H9 (cell line): ENCODE measurements at regions not wholly inside any gene's neighbourhood (a gene's known extent, or its start where the extent isn't known, plus 50 kb on each side); places are given as distances from the start of the nearest gene placed in this dataset.

Experiments used
- DNase-seq: peaks from one replicate; pipeline ENCODE4 v3.0.0-alpha.2; 2017
- H2AFZ ChIP-seq: one replicate; pipeline ENCODE4 v1.6.1; 2013; ENCODE audit warnings: mild to moderate bottlenecking, low read length, control low read depth, moderate library complexity
- H2AK5ac ChIP-seq: 2 replicates; pipeline ENCODE4 v1.6.1; 2013; ENCODE audit warnings: low read length, control low read depth, mixed read lengths; ENCODE audit not compliant: insufficient read length
- H2BK120ac ChIP-seq: one replicate; pipeline ENCODE4 v1.6.1; 2013; ENCODE audit warnings: low read depth, mild to moderate bottlenecking, low read length, control low read depth, inconsistent platforms; ENCODE audit not compliant: poor library complexity, severe bottlenecking
- H2BK12ac ChIP-seq: 2 replicates; pipeline ENCODE4 v1.6.1; 2013; ENCODE audit warnings: low read length, control low read depth, mixed read lengths, low read depth; ENCODE audit not compliant: insufficient read length
- H2BK15ac ChIP-seq: 2 replicates; pipeline ENCODE4 v1.6.1; 2013; ENCODE audit warnings: low read depth, low read length, control low read depth
- H2BK20ac ChIP-seq: one replicate; pipeline ENCODE4 v1.6.1; 2013; ENCODE audit warnings: low read depth, mild to moderate bottlenecking, low read length, control low read depth, inconsistent platforms; ENCODE audit not compliant: poor library complexity, severe bottlenecking
- H2BK5ac ChIP-seq: 2 replicates; pipeline ENCODE4 v1.6.1; 2013; ENCODE audit warnings: low read length, control low read depth, mixed read lengths; ENCODE audit not compliant: insufficient read length
- H3K14ac ChIP-seq: 2 replicates; pipeline ENCODE4 v1.6.1; 2013; ENCODE audit warnings: low read length, control low read depth; ENCODE audit not compliant: insufficient read depth
- H3K18ac ChIP-seq: 2 replicates; pipeline ENCODE4 v1.6.1; 2013; ENCODE audit warnings: low read depth, mild to moderate bottlenecking, mixed read lengths, low read length, control low read depth; ENCODE audit not compliant: insufficient read length
- H3K23ac ChIP-seq: 2 replicates; pipeline ENCODE4 v1.6.1; 2013; ENCODE audit warnings: low read length, control low read depth, mixed read lengths, low read depth; ENCODE audit not compliant: insufficient read length
- H3K23me2 ChIP-seq: 2 replicates; pipeline ENCODE4 v1.6.1; 2013; ENCODE audit warnings: low read depth, mild to moderate bottlenecking, mixed read lengths, low read length, control low read depth; ENCODE audit not compliant: insufficient read length, poor library complexity, severe bottlenecking
- H3K27ac ChIP-seq: 2 replicates; pipeline ENCODE4 v1.5.1; 2013; ENCODE audit warnings: low read length, control low read depth, mixed read lengths, low read depth; ENCODE audit not compliant: insufficient read length
- H3K27me3 ChIP-seq: 2 replicates; pipeline ENCODE4 v1.6.1; 2013; ENCODE audit warnings: low read length, control low read depth, inconsistent platforms; ENCODE audit not compliant: insufficient read depth
- H3K4ac ChIP-seq: 2 replicates; pipeline ENCODE4 v1.6.1; 2013; ENCODE audit warnings: low read depth, mild to moderate bottlenecking, control low read depth, inconsistent platforms, low read length, moderate library complexity
- H3K4me1 ChIP-seq: 2 replicates; pipeline ENCODE4 v1.6.1; 2013; ENCODE audit warnings: low read length, control low read depth, inconsistent platforms; ENCODE audit not compliant: insufficient read depth
- H3K4me2 ChIP-seq: 2 replicates; pipeline ENCODE4 v1.6.1; 2013; ENCODE audit warnings: low read length, control low read depth, mixed read lengths; ENCODE audit not compliant: insufficient read length, insufficient read depth
- H3K56ac ChIP-seq: 2 replicates; pipeline ENCODE4 v1.6.1; 2013; ENCODE audit warnings: low read depth, mild to moderate bottlenecking, mixed read lengths, low read length, control low read depth; ENCODE audit not compliant: insufficient read length
- H3K79me1 ChIP-seq: 2 replicates; pipeline ENCODE4 v1.6.1; 2013; ENCODE audit warnings: low read depth, mild to moderate bottlenecking, moderate library complexity, low read length, control low read depth, inconsistent platforms; ENCODE audit not compliant: insufficient read depth, poor library complexity, severe bottlenecking
- H3K79me2 ChIP-seq: 2 replicates; pipeline ENCODE4 v1.6.1; 2013; ENCODE audit warnings: low read length, control low read depth, inconsistent platforms; ENCODE audit not compliant: insufficient read depth
- H3K9ac ChIP-seq: 2 replicates; pipeline ENCODE4 v1.6.1; 2013; ENCODE audit warnings: low read length, control low read depth, mixed read lengths; ENCODE audit not compliant: insufficient read length; ENCODE audit errors: extremely low read depth
- H3K9me3 ChIP-seq: one replicate; pipeline ENCODE4 v1.6.1; 2013; ENCODE audit warnings: low read depth, low read length, inconsistent platforms; ENCODE audit not compliant: control insufficient read depth
- H3T11ph ChIP-seq: one replicate; pipeline ENCODE4 v1.6.1; 2013; ENCODE audit warnings: mild to moderate bottlenecking, low read length, control low read depth, inconsistent platforms
- H4K20me1 ChIP-seq: one replicate; pipeline ENCODE4 v1.6.1; 2013; ENCODE audit not compliant: control insufficient read depth, insufficient read length, insufficient read depth
- H4K5ac ChIP-seq: 2 replicates; pipeline ENCODE4 v1.6.1; 2013; ENCODE audit warnings: low read depth, mild to moderate bottlenecking, mixed read lengths, low read length, control low read depth; ENCODE audit not compliant: insufficient read length
- H4K8ac ChIP-seq: replicated peaks from 2 replicates; pipeline ENCODE4 v1.6.1; 2013; ENCODE audit warnings: low read length, control low read depth, mixed read lengths, low read depth; ENCODE audit not compliant: insufficient read length
- H4K91ac ChIP-seq: 2 replicates; pipeline ENCODE4 v1.6.1; 2013; ENCODE audit warnings: low read depth, mild to moderate bottlenecking, moderate library complexity, mixed read lengths, low read length, control low read depth; ENCODE audit not compliant: insufficient read length
- H3K27ac Mint-ChIP-seq, 3 experiments: 2 replicates in 2 of 3; 3 replicates in 1 of 3; pipeline ENCODE4 v1.8.0; 2020 to 2021; ENCODE audit warnings: mixed read lengths in 3 of 3, mild to moderate bottlenecking in 1 of 3, moderate library complexity in 1 of 3
- H3K27me3 Mint-ChIP-seq: 2 replicates; pipeline ENCODE4 v1.8.0; 2021; ENCODE audit warnings: low read depth, mild to moderate bottlenecking, moderate library complexity, mixed read lengths
- H3K36me3 Mint-ChIP-seq, 3 experiments: 2 replicates in 2 of 3; 3 replicates in 1 of 3; pipeline ENCODE4 v1.8.0; 2020 to 2021; ENCODE audit warnings: low read depth in 3 of 3, mixed read lengths in 3 of 3; ENCODE audit not compliant: insufficient read depth in 1 of 3
- H3K4me1 Mint-ChIP-seq, 2 experiments: 2 replicates each; pipeline ENCODE4 v1.8.0; 2020; ENCODE audit warnings: mixed read lengths in 2 of 2
- H3K4me3 Mint-ChIP-seq, 2 experiments: 2 replicates in 1 of 2; 3 replicates in 1 of 2; pipeline ENCODE4 v1.8.0; 2020 to 2021; ENCODE audit warnings: mild to moderate bottlenecking in 2 of 2, mixed read lengths in 2 of 2, moderate library complexity in 1 of 2
- H3K9me3 Mint-ChIP-seq, 2 experiments: 2 replicates in 1 of 2; 3 replicates in 1 of 2; pipeline ENCODE4 v1.8.0; 2020; ENCODE audit warnings: mild to moderate bottlenecking in 2 of 2, mixed read lengths in 2 of 2, moderate library complexity in 1 of 2
- CTCF ChIP-seq: fragments of 200-600 bp; sonication (generic); conservative IDR thresholded peaks from 3 replicates; pipeline ENCODE4 v1.8.0; 2021; ENCODE audit warnings: antibody characterized with exemption, mild to moderate bottlenecking
- WGBS: extraction: QIAGEN DNeasy Blood & Tissue Kit; methylation state at CpG from one replicate; pipeline ENCODE4 v1.1.7; 2013; ENCODE audit warnings: missing lambda C conversion rate, low lambda C conversion rate, mixed read lengths; ENCODE audit not compliant: insufficient read length; ENCODE audit errors: extremely low coverage; 5-methylcytosine and 5-hydroxymethylcytosine counted together

DNA sequence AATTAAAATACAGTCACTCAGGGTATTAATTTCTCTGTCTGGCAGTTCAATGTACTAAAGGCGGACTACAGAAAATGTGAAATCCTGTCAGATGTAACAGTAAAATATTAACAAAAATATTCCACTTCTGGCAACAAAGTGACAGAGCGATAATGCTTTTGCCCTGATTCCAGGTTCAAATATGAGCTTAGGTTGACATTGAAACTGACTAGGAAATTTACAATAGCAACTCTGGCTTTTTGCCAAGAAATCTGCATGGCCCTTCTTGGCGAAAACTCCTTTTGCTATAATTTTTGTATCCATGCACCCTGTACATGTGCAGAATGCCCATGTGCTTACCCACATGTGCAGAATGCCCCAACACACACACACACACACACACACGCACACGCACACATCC lies 552.2 kb downstream of the MDFIC start:
- Histone ChIP-seq H2BK12ac (no peak overlapping the region), H3K27me3 (no peaks in the 10 kb centered on the region), H3K9me3 (no peaks in the 10 kb centered on the region), H3K4me1 (no peaks in the 10 kb centered on the region; the same call in 1 of the 2 replicates), H4K8ac (no peak overlapping the region), H2BK120ac (no peak overlapping the region), H3K23ac (no peak overlapping the region), H3T11ph (no peak overlapping the region), H3K56ac (no peak overlapping the region), H3K4ac (no peak overlapping the region), H2AFZ (no peak overlapping the region), H3K18ac (no peak overlapping the region), H4K5ac (no peak overlapping the region), H2BK15ac (no peak overlapping the region), H2AK5ac (no peak overlapping the region), H4K91ac (no peak overlapping the region), H2BK20ac (no peak overlapping the region), H3K79me1 (no peaks in the 10 kb centered on the region), H3K27ac (no peak overlapping the region), H3K4me2 (no peak overlapping the region), H3K79me2 (no peaks in the 10 kb centered on the region), H2BK5ac (no peak overlapping the region), H3K9ac (no peak overlapping the region), H4K20me1 (no peaks in the 10 kb centered on the region), H3K23me2 (peaks cover 10% of the 10 kb centered on the region), H3K14ac (no peak overlapping the region)
- no peak for DNase-seq
- no peak for TF ChIP-seq CTCF
- 100% methylated on average over 2 of the region's 5 CpGs for WGBS
- Mint-ChIP-seq H3K27ac (no peak overlapping the region), H3K4me3 (no peak overlapping the region), H3K27me3 (peaks cover 39% of the 10 kb centered on the region), H3K9me3 (no peaks in the 10 kb centered on the region), H3K36me3 (no peaks in the 10 kb centered on the region), H3K4me1 (peaks cover 18 to 21% of the 10 kb centered on the region in 2 experiments)
